GM19455 (cell line): ENCODE measurements at regions not wholly inside any gene's neighbourhood (a gene's known extent, or its start where the extent isn't known, plus 50 kb on each side); places are given as distances from the start of the nearest gene placed in this dataset.
A peak's percentile ranks its signal among the peaks of the same experiment; 100 is the strongest.

Experiments
- ATAC-seq: cut with Tn5 transposase; IDR thresholded peaks from one replicate; pipeline ENCODE4 v1.9.1; 2021; ENCODE audit not compliant: unreplicated experiment

DNA sequence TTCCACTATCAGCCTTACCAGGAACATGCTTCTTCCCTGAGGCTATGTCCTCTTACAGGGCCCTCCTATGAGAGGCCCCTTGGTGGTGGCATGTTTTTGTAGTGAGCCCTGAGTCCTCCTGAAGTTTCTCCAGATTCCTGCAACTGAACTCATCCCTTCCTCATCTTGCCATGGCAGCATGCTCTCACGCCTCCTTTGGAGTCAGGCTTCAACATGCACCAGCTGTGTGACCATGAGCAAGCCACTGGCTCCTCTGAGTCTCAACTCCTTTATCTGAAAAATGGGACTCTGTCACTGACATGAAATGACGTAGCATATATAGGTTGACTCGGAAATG, 216.3 kb upstream of the TLE3 start:
- no peak for ATAC-seq

DNA sequence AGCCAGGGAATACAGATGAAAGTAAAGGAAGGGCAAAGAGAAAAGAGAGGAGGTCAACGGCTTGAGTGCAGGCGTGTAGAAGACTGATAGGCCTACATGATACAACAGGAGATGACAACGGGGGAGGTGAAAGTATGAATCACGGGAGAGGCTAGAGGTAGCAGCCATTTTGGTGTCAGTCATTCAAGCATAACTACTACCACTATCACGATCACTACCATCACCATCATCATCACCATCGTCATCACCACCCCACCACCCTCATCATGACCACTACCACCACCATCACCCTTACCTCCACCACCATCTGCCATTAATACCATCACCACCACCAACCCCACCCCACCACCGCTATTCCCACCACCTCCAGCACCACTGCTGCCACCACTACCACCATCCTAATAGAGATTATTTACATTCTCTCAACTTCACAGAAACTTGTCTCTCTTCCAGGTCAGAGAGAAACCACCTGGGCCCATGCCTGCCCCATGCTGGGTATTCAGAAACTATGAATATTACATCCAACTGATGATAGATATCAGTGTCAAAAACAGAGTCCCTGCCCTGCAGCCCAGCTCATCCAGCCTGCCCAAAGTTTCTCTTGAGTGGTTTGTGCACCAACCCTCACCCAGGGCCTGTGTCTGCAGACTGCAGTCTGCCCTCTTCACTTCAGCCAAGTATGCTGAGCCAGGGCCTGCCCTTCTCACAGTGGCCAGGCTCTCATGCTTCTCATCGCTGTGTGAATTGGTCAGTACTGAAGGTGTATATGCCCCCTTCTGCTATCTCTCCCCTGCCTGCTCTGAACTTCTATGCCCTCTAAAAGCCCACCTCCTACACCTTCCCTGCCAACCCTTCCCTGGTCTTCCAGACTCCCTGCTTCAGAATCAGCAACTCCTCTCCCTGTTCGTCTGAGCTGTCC, 215.6 kb upstream of the TLE3 start:
- ATAC-seq: no peak

DNA sequence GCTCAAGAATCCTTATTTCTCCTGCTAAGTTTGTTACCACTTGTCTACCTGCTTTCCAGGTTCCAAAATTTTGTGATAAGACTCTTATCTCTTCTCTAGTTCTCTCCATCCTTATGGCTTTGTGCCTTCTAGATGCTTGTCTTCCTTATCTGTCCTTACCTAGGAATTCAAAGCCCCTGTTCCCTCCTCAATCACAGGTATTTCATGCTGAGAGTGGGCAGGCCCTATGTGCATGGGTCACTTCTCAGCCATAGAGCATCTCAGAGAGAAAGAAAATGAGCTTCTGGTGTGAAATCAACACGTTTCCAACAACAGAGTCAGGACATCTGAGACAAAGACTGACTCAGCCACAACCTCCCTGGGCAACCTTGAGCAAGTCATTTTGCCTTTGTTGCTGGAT, 214.1 kb upstream of the TLE3 start:
- no peak for ATAC-seq

DNA sequence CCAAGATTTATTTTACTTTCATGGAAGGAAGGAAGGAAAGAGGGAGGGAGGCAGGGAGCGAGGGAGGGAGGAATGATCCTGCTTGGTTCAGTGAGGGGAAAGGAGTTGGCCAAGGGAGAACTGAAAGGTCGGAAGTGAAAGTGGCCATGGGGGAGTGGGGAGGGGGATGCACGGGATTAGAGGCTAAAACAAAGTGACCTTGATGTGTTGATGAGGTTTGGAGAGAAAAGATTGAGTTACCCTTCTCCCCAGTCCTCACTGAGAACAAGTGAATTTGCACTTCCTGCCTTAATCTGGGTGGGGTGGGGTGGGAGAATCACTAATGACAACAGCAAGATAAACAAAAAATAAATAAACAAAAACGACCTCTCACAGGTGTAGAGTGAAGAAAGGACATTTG, 212.0 kb upstream of the TLE3 start:
- no peak for ATAC-seq

DNA sequence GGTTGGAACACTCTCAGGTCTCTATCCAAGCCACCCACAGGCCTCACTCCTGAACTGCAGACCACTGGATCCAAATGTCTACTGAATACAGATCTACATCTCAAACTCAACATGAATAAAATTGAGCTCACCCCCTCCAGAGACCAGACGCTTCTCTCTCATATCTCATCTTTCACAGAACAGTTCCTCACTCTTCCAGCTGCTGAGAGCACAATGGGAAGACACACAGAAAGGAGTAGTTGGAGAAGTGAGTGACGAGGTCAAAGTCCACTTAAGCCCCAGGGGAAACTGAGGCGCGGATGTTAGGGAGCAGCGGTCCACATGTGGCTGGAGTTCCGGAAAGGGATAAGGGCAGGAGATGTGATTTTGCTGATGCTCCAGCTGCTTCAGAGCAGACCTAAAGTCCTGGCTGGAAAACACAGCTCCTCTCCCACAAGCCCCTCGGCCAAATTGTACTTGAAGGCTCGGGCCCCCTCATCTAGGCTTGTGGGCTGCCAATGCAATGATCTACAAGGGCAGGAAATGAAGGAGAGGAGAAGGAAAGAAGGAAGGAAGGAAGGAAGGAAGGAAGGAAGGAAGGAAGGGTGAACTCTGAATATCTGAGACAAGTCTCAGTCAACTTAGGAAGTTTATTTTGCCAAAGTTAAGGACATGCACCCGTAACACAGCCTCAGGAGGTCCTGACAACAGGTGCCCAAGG, 211.2 kb upstream of the TLE3 start:
- ATAC-seq: no peak

DNA sequence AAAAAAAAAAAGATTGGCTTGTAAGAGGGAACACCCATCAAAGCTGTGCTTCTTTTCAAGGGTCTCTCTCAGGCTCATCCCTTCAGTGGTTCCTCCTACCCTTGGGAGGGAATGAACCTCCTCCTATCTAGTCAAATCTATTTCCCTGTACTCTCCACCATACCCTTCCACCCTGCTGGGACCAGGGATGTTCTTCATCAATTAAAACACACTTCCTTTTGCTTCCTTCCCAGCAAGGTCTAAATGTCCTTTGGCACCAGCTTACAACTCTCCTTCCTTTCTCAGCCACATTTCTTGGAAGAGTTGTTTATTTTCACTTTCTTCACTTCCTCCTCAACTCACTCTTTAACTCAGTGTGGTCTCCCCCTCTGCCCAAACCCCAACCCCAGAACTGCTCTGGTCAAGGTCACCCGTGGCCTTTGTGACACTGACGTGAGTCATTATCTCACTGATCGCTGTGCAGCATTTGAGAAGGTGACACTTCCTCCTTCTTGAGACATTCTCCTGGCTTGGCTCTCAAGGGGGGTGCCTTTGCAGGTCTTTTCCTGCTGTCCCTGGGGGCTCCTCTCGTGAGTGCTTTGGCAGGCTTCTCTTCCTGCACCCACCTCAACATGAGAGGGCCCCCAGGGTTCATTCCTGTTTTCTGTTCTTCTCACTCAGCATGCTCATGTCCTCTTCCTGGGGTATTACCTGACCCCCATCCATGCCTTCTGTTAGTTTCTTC, 210.5 kb upstream of the TLE3 start:
- no peak for ATAC-seq

DNA sequence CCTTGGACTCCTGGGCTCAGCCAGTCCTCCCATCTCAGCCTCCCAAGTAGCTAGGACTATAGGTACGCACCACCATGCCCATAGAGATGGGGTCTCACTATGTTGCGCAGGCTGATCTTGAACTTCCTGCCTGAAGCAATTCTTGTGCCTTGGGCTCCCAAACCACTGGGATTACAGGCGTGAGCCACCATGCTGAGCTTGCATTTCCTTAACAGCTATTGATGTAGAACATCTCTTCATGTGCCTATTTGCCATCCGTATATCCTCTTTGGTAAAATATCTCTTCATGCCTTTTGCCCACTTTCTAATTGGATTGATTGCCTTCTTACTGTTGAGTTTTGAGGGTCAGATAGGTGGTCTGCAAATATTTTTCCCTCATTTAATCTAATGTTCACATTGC, 208.9 kb upstream of the TLE3 start:
- ATAC-seq: no peak

DNA sequence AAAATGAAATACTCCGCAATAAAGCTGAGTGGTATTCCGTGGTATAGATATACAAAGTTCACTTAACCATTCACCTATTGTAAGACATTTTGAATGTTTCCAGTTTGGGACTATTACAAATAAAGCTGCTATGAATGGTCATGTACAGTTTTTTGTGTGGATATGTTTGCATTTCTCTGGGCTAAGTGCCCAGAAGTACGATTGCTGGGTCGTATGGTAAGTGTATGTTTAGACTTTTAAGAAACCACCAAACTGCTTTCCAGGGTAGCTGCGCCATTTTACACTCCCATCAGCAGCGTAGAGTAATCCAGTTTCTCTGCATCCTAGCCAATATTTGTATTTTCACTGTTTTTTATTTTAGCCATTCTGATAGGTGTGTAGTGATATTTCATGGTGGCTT, 208.4 kb upstream of the TLE3 start:
- no peak for ATAC-seq

DNA sequence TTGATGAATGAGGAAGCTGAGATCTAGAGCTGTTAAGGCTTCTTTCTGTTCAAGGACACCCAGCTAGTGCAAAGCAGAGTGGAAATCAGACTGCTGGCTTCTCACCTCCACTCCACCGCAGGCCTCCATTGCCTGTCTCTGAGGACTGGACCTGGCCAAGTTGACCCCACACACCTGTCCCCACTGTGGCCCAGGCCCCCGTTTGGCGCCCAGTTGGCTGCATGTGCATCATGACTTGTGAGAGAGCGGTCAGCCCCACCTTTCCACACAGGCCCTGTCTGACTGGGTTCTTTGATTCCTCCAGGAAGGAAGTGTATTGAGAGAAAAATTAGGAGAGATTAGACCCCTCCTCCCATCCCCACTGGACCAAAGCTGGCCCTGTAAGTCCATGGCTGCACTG, 206.3 kb upstream of the TLE3 start:
- no peak for ATAC-seq

DNA sequence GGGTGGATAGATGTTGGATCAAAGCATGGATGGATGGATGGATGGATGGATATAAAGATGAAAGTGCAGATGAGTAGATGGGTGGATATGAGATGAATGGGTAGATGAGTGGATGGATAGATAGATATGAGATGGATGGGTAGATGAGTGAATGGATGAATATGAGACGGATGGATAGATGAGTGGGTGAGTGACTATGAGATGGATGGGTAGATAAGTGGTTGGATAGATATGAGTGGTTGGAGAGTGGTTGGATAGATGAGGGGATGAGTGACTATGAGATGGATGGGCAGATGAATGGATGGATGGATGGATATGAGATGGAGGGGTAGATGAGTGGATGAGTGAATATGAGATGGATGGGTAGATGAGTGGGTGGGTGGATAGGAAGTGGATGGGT, 204.6 kb upstream of the TLE3 start:
- no peak for ATAC-seq

DNA sequence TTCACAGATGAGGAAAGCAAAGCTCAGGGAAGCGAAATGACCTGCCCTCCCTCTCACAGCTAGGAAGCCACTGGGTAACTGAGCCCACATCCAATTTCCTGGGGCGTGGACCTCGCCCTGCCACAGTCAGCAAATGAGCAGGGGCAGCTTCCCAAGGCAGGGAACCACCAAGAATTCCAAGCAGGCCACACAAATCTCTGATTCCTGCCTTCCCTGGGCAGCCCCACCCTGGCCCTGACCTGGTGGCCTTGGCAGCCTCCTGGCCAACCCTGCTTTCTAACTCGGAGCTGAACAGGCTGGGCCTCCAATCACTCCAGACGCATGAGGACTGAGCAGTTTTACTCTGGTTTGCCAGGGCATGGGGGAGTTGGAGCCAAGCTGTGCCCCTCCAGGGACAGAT, 203.7 kb upstream of the TLE3 start:
- ATAC-seq: no peak

DNA sequence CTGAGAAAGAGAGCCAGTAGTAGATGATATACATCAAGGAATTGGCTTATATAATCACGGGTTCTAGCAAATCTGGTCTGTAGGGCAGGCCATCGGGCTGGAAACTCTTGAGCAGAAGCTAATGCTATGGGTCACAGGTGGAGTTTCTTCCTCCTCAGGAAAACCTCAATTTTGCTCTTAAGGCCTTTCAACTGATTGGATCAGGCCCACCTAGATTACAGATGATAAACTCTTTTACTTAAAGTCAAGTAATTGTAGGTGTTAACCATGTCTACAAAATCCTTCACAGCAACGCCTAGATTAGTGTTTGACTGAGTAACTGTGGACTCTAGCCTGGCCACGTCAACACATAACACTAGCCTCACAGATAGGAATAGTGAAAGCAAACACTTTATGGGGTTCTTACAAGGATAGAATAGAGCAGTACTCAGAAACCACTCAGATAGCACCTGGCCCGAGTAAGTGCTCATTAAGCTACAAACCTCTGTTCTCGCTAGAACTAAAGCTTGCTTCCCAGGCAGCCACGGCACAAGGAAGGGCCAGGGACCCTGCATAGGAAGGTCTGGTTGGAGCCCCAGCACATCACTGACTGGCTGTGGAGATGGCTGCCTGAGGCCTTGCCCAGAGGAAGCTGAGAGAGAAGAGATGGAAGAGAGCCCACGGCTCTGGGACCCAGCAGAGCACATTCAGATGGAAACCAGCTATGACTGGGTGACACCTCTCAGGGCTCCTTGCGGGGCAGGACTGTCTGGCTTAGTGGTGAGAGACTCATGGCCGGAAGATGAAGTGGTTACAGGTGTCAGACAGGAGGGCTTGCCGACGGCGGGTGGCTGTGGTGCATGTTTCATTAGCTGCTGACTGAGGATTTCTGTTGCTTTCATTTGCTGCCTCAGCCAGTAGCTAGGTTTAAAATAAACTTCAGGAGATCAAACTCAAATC, 202.5 kb upstream of the TLE3 start:
- ATAC-seq: peak; percentile 99

DNA sequence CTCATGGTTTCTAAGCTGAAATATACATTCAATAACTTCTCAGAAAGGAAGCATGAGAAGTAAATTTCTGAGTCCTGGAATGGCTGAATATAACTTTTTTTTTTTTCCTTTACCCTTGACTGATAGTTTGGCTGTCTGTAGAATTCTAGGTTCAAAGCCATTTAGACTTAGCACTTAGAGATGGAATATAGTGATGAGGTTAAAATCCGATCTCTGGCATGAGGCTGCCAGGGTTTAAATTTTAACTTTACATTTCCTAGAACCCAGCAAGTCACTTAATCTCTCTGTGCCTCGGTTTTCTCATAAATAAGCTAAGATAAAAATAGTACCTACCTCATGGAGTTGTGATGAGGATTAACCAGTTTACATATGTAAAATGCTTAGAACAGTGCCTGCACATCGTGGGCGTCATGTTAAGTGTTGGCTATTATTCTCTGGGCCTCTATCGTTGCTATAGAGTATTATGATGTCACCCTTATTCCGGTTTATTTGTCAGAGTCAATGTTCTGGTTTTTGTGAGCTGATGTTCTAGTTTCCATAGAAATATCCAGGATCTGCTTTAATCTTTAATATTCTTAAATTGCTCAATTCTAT, 199.8 kb upstream of the TLE3 start:
- ATAC-seq: no peak

DNA sequence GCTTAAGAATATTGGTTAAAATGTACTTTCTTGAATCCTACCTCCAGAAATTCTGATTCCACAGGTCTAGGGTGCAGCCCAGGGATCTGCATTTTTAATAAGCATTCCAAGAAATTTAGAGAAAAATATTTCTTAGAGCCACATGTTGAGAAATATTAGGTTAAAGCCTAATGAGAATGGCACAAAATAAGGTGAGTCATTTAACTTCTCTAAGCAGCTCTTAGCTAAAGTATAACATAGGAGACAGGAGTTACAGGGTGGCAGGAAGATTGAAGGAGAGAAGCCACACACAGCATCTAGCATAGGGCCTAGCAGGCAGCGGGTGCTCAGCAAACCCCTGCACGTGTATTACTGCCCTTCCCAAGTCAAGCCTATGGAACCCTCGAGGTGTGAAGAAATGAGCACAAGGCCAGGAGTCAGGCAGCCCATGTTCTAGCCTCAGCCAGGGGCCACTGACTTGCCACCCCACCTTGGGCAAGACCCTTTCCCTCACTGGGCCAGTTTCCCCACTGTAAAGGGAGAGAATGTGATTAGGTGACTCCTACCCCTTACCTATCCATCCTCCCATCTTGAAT, 197.1 kb upstream of the TLE3 start:
- no peak for ATAC-seq

DNA sequence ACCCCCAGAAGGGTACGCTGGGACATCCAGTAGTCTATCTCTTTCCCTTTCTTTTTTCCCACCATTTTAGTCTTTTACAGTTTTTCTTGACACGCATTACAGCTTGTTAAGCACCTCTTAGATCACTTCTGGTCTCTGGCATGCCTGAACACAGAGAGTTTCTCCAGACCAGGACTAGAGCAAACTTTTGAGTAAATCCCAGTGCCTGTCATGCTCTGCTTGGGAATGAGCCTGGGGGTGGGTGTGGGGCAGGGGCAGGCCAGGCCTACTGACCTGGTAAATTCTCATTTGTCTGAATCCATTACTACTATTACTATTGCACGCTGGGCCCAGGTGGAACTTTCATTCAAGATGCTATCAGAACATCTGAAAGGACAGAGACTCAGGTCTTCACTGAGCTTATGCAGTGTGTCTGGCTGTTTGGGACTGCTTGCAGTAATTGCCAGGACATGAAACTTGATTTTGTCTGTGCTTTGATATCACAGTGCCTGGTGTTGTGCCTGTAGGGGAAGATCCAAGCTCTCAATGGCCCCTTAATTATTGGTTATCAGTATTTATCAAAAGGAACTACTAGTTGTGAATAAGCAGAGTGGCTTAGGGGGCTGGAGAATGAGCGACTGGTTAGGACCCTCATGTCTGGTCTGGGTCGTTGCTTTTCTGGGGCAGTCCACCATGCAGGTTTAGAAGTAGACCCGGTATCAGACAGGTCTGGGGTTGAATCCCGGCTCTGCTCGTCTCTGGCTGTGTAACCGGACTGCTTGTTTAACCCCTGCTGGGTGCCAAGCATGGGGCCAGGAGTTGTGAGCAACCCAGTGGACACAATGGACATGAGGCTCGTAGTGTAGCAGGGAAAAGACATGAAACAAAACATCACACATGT, 196.1 kb upstream of the TLE3 start:
- ATAC-seq: no peak

DNA sequence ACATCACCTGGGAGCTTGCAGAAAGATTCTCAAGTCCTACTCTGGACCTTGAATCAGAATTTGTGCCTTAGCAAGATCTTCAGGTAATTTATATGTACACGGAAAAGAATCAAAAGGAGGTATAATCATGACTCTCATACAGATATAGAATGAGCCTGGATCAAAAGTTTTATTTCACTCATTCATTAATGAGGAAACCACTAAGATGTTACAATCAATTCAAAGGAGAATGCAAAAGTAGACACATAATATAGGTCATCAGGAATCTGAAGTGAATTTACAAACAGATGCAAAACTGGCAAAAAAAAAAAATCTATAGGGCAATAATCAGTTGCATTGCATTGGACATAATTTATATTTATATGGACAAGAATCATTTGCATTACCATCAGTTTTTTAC, 195.4 kb upstream of the TLE3 start:
- no peak for ATAC-seq

DNA sequence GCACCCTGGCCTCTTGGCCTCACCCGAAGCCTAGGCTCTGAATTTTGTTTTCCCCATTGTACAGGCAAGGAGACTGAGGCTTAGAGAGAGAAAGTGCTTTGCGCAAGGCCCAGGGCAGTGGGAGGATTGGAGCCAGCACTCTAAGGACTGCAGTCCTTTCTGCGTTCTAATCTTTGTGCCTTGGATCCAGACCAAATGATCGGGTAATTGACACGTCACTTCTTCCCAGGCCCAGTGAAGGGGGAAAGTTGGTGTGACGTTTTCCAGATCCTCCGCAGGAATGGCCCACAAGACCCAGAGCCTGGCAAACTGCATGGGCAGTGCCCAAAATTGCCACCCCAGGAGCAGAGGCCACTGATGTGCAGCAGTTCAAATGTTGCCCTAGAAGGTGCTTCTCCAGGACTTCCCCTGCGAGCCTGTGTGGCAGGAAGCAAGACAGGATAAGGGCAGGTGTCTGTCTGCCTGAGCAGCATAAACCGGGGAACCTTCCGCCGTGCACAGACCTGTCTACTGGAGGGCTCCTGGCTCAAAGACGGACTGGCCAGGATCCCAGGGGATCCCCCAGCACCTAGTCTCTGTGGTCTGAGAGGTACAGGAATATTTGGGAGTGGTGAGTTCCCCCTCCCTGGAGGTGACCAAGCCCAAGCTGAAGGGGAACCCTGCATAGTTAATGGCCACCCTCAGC, 194.5 kb upstream of the TLE3 start:
- no peak for ATAC-seq

DNA sequence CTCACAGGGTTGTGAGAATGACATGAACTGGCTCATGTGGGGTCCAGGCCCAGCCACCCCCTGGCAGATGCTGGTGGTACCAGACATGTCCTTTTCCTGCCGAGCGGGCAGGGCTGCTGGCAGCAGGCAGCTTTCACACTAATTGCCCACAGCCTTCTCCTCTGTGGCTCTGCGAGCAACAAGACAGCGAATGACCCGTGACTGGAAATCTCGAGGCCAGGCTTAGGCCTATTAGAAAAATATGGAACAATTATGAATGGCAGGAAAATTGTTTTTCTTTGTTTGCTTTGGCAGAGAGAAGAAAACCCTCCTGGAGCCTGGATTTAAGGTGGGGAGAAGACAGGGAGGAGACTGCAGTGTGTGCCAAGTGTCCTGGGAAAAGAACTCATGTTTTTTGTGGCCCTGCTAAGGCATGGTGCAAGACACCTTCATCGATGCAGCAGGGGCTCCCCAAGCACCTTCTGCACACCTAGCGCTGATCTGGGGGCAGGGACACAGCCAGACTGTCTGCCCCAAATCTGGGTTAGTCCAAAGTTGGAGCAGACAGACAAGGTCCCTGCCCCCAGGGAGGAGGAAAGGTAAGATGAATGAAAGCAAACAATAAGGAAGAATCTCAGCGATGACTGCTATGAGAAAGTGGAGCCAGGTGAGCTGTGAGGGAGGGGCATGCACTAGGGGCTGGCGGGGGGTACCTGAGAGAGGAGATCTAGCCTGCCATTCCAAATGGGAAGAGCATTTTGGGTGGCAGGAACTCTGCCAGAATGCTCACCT, 193.8 kb upstream of the TLE3 start:
- ATAC-seq: no peak
